ENCODE measurements at regions not wholly inside any gene's neighbourhood (a gene's known extent, or its start where the extent isn't known, plus 50 kb on each side); places are given as distances from the start of the nearest gene placed in this dataset.
"Not testable (repeated sequence)": the region's sequence is repeated elsewhere in the genome, so short reads cannot be mapped to it uniquely, and the experiment has no call there.

GRCh38 chr12:61137677-61138414 is 1122.4 kb upstream of the USP15 start:
- DNase-seq = no peak

GRCh38 chr12:61138415-61138759 is 1121.8 kb upstream of the USP15 start:
- DNase-seq = no peak

- DNase-seq = no peak
Observed at GRCh38 chr12:61161961-61162360, 1098.2 kb upstream of the USP15 start.

- no peak for DNase-seq
Observed at GRCh38 chr12:61188801-61189595, 1071.2 kb upstream of the USP15 start.

- no peak for DNase-seq
Observed at GRCh38 chr12:61213646-61214045, 1046.6 kb upstream of the USP15 start.

GRCh38 chr12:61220337-61220736 is 1039.9 kb upstream of the USP15 start:
- no peak for DNase-seq

GRCh38 chr12:61232040-61232439 is 1028.2 kb upstream of the USP15 start:
- no peak for DNase-seq

GRCh38 chr12:61250303-61250702 is 1009.9 kb upstream of the USP15 start:
- DNase-seq = no peak

- DNase-seq = no peak
Observed at GRCh38 chr12:61251076-61251475, 1009.1 kb upstream of the USP15 start.

- no peak for DNase-seq
Observed at GRCh38 chr12:61254225-61254624, 1006.0 kb upstream of the USP15 start.

- DNase-seq = not testable (repeated sequence)
Observed at GRCh38 chr12:61264294-61264693, 995.9 kb upstream of the USP15 start.

GRCh38 chr12:61267474-61267873 is 992.7 kb upstream of the USP15 start:
- no peak for DNase-seq

- DNase-seq = no peak
Observed at GRCh38 chr12:61272441-61272840, 987.8 kb upstream of the USP15 start.

GRCh38 chr12:61282790-61283575 is 977.2 kb upstream of the USP15 start:
- no peak for DNase-seq

- no peak for DNase-seq
Observed at GRCh38 chr12:61290473-61290872, 969.7 kb upstream of the USP15 start.

GRCh38 chr12:61291647-61292046 is 968.6 kb upstream of the USP15 start:
- DNase-seq = no peak

- not testable (repeated sequence) for DNase-seq
Observed at GRCh38 chr12:61294011-61294410, 966.2 kb upstream of the USP15 start.

- DNase-seq = no peak
Observed at GRCh38 chr12:61301817-61302216, 958.4 kb upstream of the USP15 start.

- DNase-seq = no peak
Observed at GRCh38 chr12:61302282-61302681, 957.9 kb upstream of the USP15 start.

GRCh38 chr12:61308220-61308619 is 952.0 kb upstream of the USP15 start:
- DNase-seq = no peak

- DNase-seq = no peak
Observed at GRCh38 chr12:61311413-61311812, 948.8 kb upstream of the USP15 start.

- DNase-seq = no peak
Observed at GRCh38 chr12:61348871-61349270, 911.3 kb upstream of the USP15 start.

GRCh38 chr12:61355105-61355504 is 905.1 kb upstream of the USP15 start:
- no peak for DNase-seq

GRCh38 chr12:61356485-61356884 is 903.7 kb upstream of the USP15 start:
- no peak for DNase-seq

Measured in NCI-H1436 treated with DMSO at 0.1 percent for 48 hours (cell line).